Skeletal muscle satellite cell (primary cell): ENCODE measurements at regions not wholly inside any gene's neighbourhood (a gene's known extent, or its start where the extent isn't known, plus 50 kb on each side); places are given as distances from the start of the nearest gene placed in this dataset.

ENCODE experiments used
- H3K27me3 ChIP-seq: 2 replicates; pipeline ENCODE4 v1.7.0; 2013; ENCODE audit warnings: low read length; ENCODE audit not compliant: control insufficient read depth, insufficient read depth
- H3K36me3 ChIP-seq: 2 replicates; pipeline ENCODE4 v1.7.0; 2013; ENCODE audit warnings: mild to moderate bottlenecking, control low read depth, low read length; ENCODE audit not compliant: insufficient read depth
- H3K4me1 ChIP-seq: 2 replicates; pipeline ENCODE4 v1.7.0; 2013; ENCODE audit warnings: low read length; ENCODE audit not compliant: control insufficient read depth, insufficient read depth
- H3K4me2 ChIP-seq: 2 replicates; pipeline ENCODE4 v1.7.0; 2013; ENCODE audit warnings: mild to moderate bottlenecking, low read length
- H3K4me3 ChIP-seq: 2 replicates; pipeline ENCODE4 v1.7.0; 2013; ENCODE audit warnings: low read length
- H3K9ac ChIP-seq: 2 replicates; pipeline ENCODE4 v1.7.0; 2013; ENCODE audit warnings: mild to moderate bottlenecking, low read depth, low read length, moderate library complexity
- H3K9me3 ChIP-seq: replicated peaks from 2 replicates; pipeline ENCODE4 v1.7.0; 2013; ENCODE audit warnings: mild to moderate bottlenecking, control low read depth, low read length

- H3K4me2 ChIP-seq, result no peak overlapping the region
- H3K4me3 ChIP-seq, result no peak overlapping the region
- no peaks in the 10 kb centered on the region for H3K9me3 ChIP-seq
- peaks cover 18% of the 10 kb centered on the region for H3K27me3 ChIP-seq
- H3K36me3 ChIP-seq, result no peaks in the 10 kb centered on the region
- H3K9ac ChIP-seq, result no peak overlapping the region
- peaks cover 12% of the 10 kb centered on the region for H3K4me1 ChIP-seq
These were observed 157.2 kb upstream of the TMPO start for GRCh38 chr12:98358144-98358543.

- H3K9ac ChIP-seq, result no peak overlapping the region
- H3K9me3 ChIP-seq, result no peaks in the 10 kb centered on the region
These were observed 155.5 kb upstream of the TMPO start for GRCh38 chr12:98359856-98360255.

GRCh38 chr12:98360401-98360800, 155.0 kb upstream of the TMPO start:
- Histone ChIP-seq H3K4me1 (peaks cover 3% of the 10 kb centered on the region), H3K27me3 (peaks cover 30% of the 10 kb centered on the region), H3K4me3 (no peak overlapping the region), H3K9me3 (no peaks in the 10 kb centered on the region), H3K4me2 (no peak overlapping the region), H3K36me3 (no peaks in the 10 kb centered on the region), H3K9ac (no peak overlapping the region)

More at GRCh38 chr12:98359856-98360255, 155.5 kb upstream of the TMPO start:
- H3K4me1 ChIP-seq, result peaks cover 6% of the 10 kb centered on the region
- H3K27me3 ChIP-seq, result peaks cover 28% of the 10 kb centered on the region
- H3K4me2 ChIP-seq, result no peak overlapping the region
- H3K4me3 ChIP-seq, result no peak overlapping the region
- H3K36me3 ChIP-seq, result no peaks in the 10 kb centered on the region

- H3K4me3 ChIP-seq, result no peak overlapping the region
- no peak overlapping the region for H3K9ac ChIP-seq
- no peaks in the 10 kb centered on the region for H3K36me3 ChIP-seq
- H3K4me1 ChIP-seq, result no peaks in the 10 kb centered on the region
- H3K27me3 ChIP-seq, result peaks cover 11% of the 10 kb centered on the region
- H3K9me3 ChIP-seq, result no peaks in the 10 kb centered on the region
- no peak overlapping the region for H3K4me2 ChIP-seq
These were observed 145.8 kb upstream of the TMPO start for GRCh38 chr12:98369581-98369980.

GRCh38 chr12:98370976-98371375, 144.4 kb upstream of the TMPO start:
- H3K9ac ChIP-seq, result no peak overlapping the region
- no peak overlapping the region for H3K4me2 ChIP-seq
- no peak overlapping the region for H3K4me3 ChIP-seq
- H3K9me3 ChIP-seq, result no peaks in the 10 kb centered on the region
- H3K27me3 ChIP-seq, result peaks cover 10% of the 10 kb centered on the region
- H3K36me3 ChIP-seq, result no peaks in the 10 kb centered on the region
- H3K4me1 ChIP-seq, result no peaks in the 10 kb centered on the region

GRCh38 chr12:98371419-98371818, 144.0 kb upstream of the TMPO start:
- Histone ChIP-seq H3K4me3 (no peak overlapping the region), H3K4me1 (no peaks in the 10 kb centered on the region), H3K36me3 (no peaks in the 10 kb centered on the region), H3K9ac (no peak overlapping the region), H3K27me3 (peaks cover 7% of the 10 kb centered on the region), H3K4me2 (no peak overlapping the region), H3K9me3 (no peaks in the 10 kb centered on the region)

- no peak overlapping the region for H3K4me3 ChIP-seq
- H3K9me3 ChIP-seq, result no peaks in the 10 kb centered on the region
- no peak overlapping the region for H3K9ac ChIP-seq
- no peaks in the 10 kb centered on the region for H3K36me3 ChIP-seq
- no peaks in the 10 kb centered on the region for H3K4me1 ChIP-seq
- peaks cover 9% of the 10 kb centered on the region for H3K27me3 ChIP-seq
- H3K4me2 ChIP-seq, result no peak overlapping the region
These were observed 142.9 kb upstream of the TMPO start for GRCh38 chr12:98372340-98373024.

- no peaks in the 10 kb centered on the region for H3K4me1 ChIP-seq
- no peak overlapping the region for H3K4me2 ChIP-seq
- H3K9ac ChIP-seq, result no peak overlapping the region
- no peak overlapping the region for H3K4me3 ChIP-seq
- H3K27me3 ChIP-seq, result peaks cover 11% of the 10 kb centered on the region
- H3K36me3 ChIP-seq, result no peaks in the 10 kb centered on the region
- H3K9me3 ChIP-seq, result no peaks in the 10 kb centered on the region
These were observed 142.3 kb upstream of the TMPO start for GRCh38 chr12:98373025-98373554.

GRCh38 chr12:98374007-98374406, 141.4 kb upstream of the TMPO start:
- Histone ChIP-seq H3K4me2 (no peak overlapping the region), H3K9ac (no peak overlapping the region), H3K4me3 (no peak overlapping the region), H3K9me3 (no peaks in the 10 kb centered on the region), H3K36me3 (no peaks in the 10 kb centered on the region), H3K4me1 (no peaks in the 10 kb centered on the region), H3K27me3 (peaks cover 11% of the 10 kb centered on the region)

GRCh38 chr12:98379106-98379505, 136.3 kb upstream of the TMPO start:
- H3K36me3 ChIP-seq, result no peaks in the 10 kb centered on the region
- H3K9me3 ChIP-seq, result no peaks in the 10 kb centered on the region
- no peaks in the 10 kb centered on the region for H3K4me1 ChIP-seq
- H3K4me2 ChIP-seq, result no peak overlapping the region
- no peak overlapping the region for H3K9ac ChIP-seq
- no peak overlapping the region for H3K4me3 ChIP-seq
- peaks cover 18% of the 10 kb centered on the region for H3K27me3 ChIP-seq

- H3K9ac ChIP-seq, result no peak overlapping the region
These were observed 129.7 kb upstream of the TMPO start for GRCh38 chr12:98385641-98386040.

GRCh38 chr12:98387444-98387843, 127.9 kb upstream of the TMPO start:
- H3K27me3 ChIP-seq, result peaks cover 45% of the 10 kb centered on the region
- no peaks in the 10 kb centered on the region for H3K9me3 ChIP-seq

More at GRCh38 chr12:98385641-98386040, 129.7 kb upstream of the TMPO start:
- Histone ChIP-seq H3K4me3 (no peak overlapping the region), H3K27me3 (peaks cover 37% of the 10 kb centered on the region), H3K9me3 (no peaks in the 10 kb centered on the region), H3K4me2 (no peak overlapping the region), H3K36me3 (no peaks in the 10 kb centered on the region), H3K4me1 (no peaks in the 10 kb centered on the region)

More at GRCh38 chr12:98387444-98387843, 127.9 kb upstream of the TMPO start:
- no peaks in the 10 kb centered on the region for H3K4me1 ChIP-seq
- H3K36me3 ChIP-seq, result no peaks in the 10 kb centered on the region
- no peak overlapping the region for H3K4me2 ChIP-seq
- H3K9ac ChIP-seq, result no peak overlapping the region
- H3K4me3 ChIP-seq, result no peak overlapping the region
